ENCODE measurements at regions not wholly inside any gene's neighbourhood (a gene's known extent, or its start where the extent isn't known, plus 50 kb on each side); places are given as distances from the start of the nearest gene placed in this dataset.
A peak's percentile ranks its signal among the peaks of the same experiment; 100 is the strongest.
"Not testable (repeated sequence)": the region's sequence is repeated elsewhere in the genome, so short reads cannot be mapped to it uniquely, and the experiment has no call there.

- H3K27ac Mint-ChIP-seq: no peak overlapping the region
- no peak overlapping the region for H3K4me3 Mint-ChIP-seq
- H3K36me3 Mint-ChIP-seq: peaks cover 2% of the 10 kb centered on the region
- H3K9me3 Mint-ChIP-seq: no peaks in the 10 kb centered on the region
- H3K4me1 Mint-ChIP-seq: no peaks in the 10 kb centered on the region
- no peaks in the 10 kb centered on the region for H3K27me3 Mint-ChIP-seq
Observed at GRCh38 chr3:125645616-125646015, 50.3 kb upstream of the OSBPL11 start.

GRCh38 chr3:125646581-125646980, 51.3 kb upstream of the OSBPL11 start:
- no peaks in the 10 kb centered on the region for H3K27me3 Mint-ChIP-seq

GRCh38 chr3:125647318-125648014, 52.2 kb upstream of the OSBPL11 start:
- H3K4me3 Mint-ChIP-seq: no peak overlapping the region
- no peaks in the 10 kb centered on the region for H3K9me3 Mint-ChIP-seq
- H3K27ac Mint-ChIP-seq: peak overlapping the region in 1 of 3 donors; percentile 63
- H3K4me1 Mint-ChIP-seq: peaks cover 0 to 4% (median 0%) of the 10 kb centered on the region in 3 donors
- no peaks in the 10 kb centered on the region for H3K27me3 Mint-ChIP-seq
- H3K36me3 Mint-ChIP-seq: peaks cover 2% of the 10 kb centered on the region

More at GRCh38 chr3:125646581-125646980, 51.3 kb upstream of the OSBPL11 start:
- Mint-ChIP-seq H3K27ac (peak overlapping the region in 1 of 3 donors; percentile 14), H3K4me3 (no peak overlapping the region), H3K4me1 (peaks cover 0 to 4% (median 0%) of the 10 kb centered on the region in 3 donors), H3K9me3 (no peaks in the 10 kb centered on the region), H3K36me3 (peaks cover 2% of the 10 kb centered on the region)

- H3K9me3 Mint-ChIP-seq: no peaks in the 10 kb centered on the region
- no peaks in the 10 kb centered on the region for H3K27me3 Mint-ChIP-seq
- H3K4me1 Mint-ChIP-seq: peaks cover 0 to 4% (median 0%) of the 10 kb centered on the region in 3 donors
Observed at GRCh38 chr3:125651244-125651643, 55.9 kb upstream of the OSBPL11 start.

GRCh38 chr3:125652349-125652748, 57.1 kb upstream of the OSBPL11 start:
- H3K27ac Mint-ChIP-seq: peak overlapping the region in 1 of 3 donors; percentile 50
- H3K27me3 Mint-ChIP-seq: no peaks in the 10 kb centered on the region
- H3K36me3 Mint-ChIP-seq: peaks cover 2% of the 10 kb centered on the region
- no peak overlapping the region for H3K4me3 Mint-ChIP-seq
- peaks cover 0 to 4% (median 0%) of the 10 kb centered on the region in 3 donors for H3K4me1 Mint-ChIP-seq
- H3K9me3 Mint-ChIP-seq: no peaks in the 10 kb centered on the region

More at GRCh38 chr3:125651244-125651643, 55.9 kb upstream of the OSBPL11 start:
- Mint-ChIP-seq H3K27ac (no peak overlapping the region), H3K36me3 (peaks cover 2% of the 10 kb centered on the region), H3K4me3 (no peak overlapping the region)

GRCh38 chr3:125654526-125654925, 59.2 kb upstream of the OSBPL11 start:
- Mint-ChIP-seq H3K4me1 (peaks cover 0 to 4% (median 0%) of the 10 kb centered on the region in 3 donors), H3K36me3 (no peaks in the 10 kb centered on the region), H3K4me3 (no peak overlapping the region), H3K27me3 (no peaks in the 10 kb centered on the region), H3K9me3 (no peaks in the 10 kb centered on the region), H3K27ac (no peak overlapping the region)

GRCh38 chr3:125662675-125663074, 67.4 kb upstream of the OSBPL11 start:
- no peaks in the 10 kb centered on the region for H3K9me3 Mint-ChIP-seq
- H3K27ac Mint-ChIP-seq: no peak overlapping the region
- no peak overlapping the region for H3K4me3 Mint-ChIP-seq
- no peaks in the 10 kb centered on the region for H3K27me3 Mint-ChIP-seq
- no peaks in the 10 kb centered on the region for H3K4me1 Mint-ChIP-seq
- no peaks in the 10 kb centered on the region for H3K36me3 Mint-ChIP-seq

- Mint-ChIP-seq H3K9me3 (no peaks in the 10 kb centered on the region), H3K27ac (no peak overlapping the region), H3K4me1 (no peaks in the 10 kb centered on the region), H3K27me3 (peaks cover 2% of the 10 kb centered on the region), H3K4me3 (no peak overlapping the region), H3K36me3 (no peaks in the 10 kb centered on the region)
Observed at GRCh38 chr3:125670352-125670751, 75.1 kb upstream of the OSBPL11 start.

- peaks cover 2% of the 10 kb centered on the region for H3K27me3 Mint-ChIP-seq
Observed at GRCh38 chr3:125670945-125671344, 75.6 kb upstream of the OSBPL11 start.

GRCh38 chr3:125671461-125672243, 76.4 kb upstream of the OSBPL11 start:
- Mint-ChIP-seq H3K9me3 (no peaks in the 10 kb centered on the region), H3K36me3 (no peaks in the 10 kb centered on the region), H3K4me1 (no peaks in the 10 kb centered on the region), H3K27ac (no peak overlapping the region), H3K27me3 (peaks cover 2% of the 10 kb centered on the region), H3K4me3 (no peak overlapping the region)

More at GRCh38 chr3:125670945-125671344, 75.6 kb upstream of the OSBPL11 start:
- H3K4me1 Mint-ChIP-seq: no peaks in the 10 kb centered on the region
- no peaks in the 10 kb centered on the region for H3K9me3 Mint-ChIP-seq
- H3K36me3 Mint-ChIP-seq: no peaks in the 10 kb centered on the region
- peak overlapping the region in 1 of 4 donors; percentile 2 for H3K4me3 Mint-ChIP-seq
- no peak overlapping the region for H3K27ac Mint-ChIP-seq

- no peaks in the 10 kb centered on the region for H3K4me1 Mint-ChIP-seq
- H3K4me3 Mint-ChIP-seq: no peak overlapping the region
- no peak overlapping the region for H3K27ac Mint-ChIP-seq
- no peaks in the 10 kb centered on the region for H3K9me3 Mint-ChIP-seq
- peaks cover 2% of the 10 kb centered on the region for H3K36me3 Mint-ChIP-seq
- peaks cover 2% of the 10 kb centered on the region for H3K27me3 Mint-ChIP-seq
Observed at GRCh38 chr3:125675791-125676190, 80.5 kb upstream of the OSBPL11 start.

GRCh38 chr3:125679258-125679657, 84.0 kb upstream of the OSBPL11 start:
- H3K27me3 Mint-ChIP-seq: peaks cover 9% of the 10 kb centered on the region
- H3K36me3 Mint-ChIP-seq: peaks cover 2% of the 10 kb centered on the region
- no peak overlapping the region for H3K27ac Mint-ChIP-seq
- no peak overlapping the region for H3K4me3 Mint-ChIP-seq
- H3K9me3 Mint-ChIP-seq: no peaks in the 10 kb centered on the region
- H3K4me1 Mint-ChIP-seq: no peaks in the 10 kb centered on the region

- no peaks in the 10 kb centered on the region for H3K4me1 Mint-ChIP-seq
- no peak overlapping the region for H3K27ac Mint-ChIP-seq
- H3K27me3 Mint-ChIP-seq: peaks cover 11% of the 10 kb centered on the region
- no peaks in the 10 kb centered on the region for H3K9me3 Mint-ChIP-seq
- peaks cover 2% of the 10 kb centered on the region for H3K36me3 Mint-ChIP-seq
- H3K4me3 Mint-ChIP-seq: no peak overlapping the region
Observed at GRCh38 chr3:125681146-125681545, 85.8 kb upstream of the OSBPL11 start.

- H3K27me3 Mint-ChIP-seq: peaks cover 11% of the 10 kb centered on the region
- H3K4me1 Mint-ChIP-seq: not testable (repeated sequence)
Observed at GRCh38 chr3:125681906-125682305, 86.6 kb upstream of the OSBPL11 start.

GRCh38 chr3:125682610-125683009, 87.3 kb upstream of the OSBPL11 start:
- not testable (repeated sequence) for H3K9me3 Mint-ChIP-seq, H3K36me3 Mint-ChIP-seq, H3K4me3 Mint-ChIP-seq, H3K27ac Mint-ChIP-seq, H3K4me1 Mint-ChIP-seq
- H3K27me3 Mint-ChIP-seq: peaks cover 11% of the 10 kb centered on the region

More at GRCh38 chr3:125681906-125682305, 86.6 kb upstream of the OSBPL11 start:
- H3K27ac Mint-ChIP-seq, H3K36me3 Mint-ChIP-seq, H3K4me3 Mint-ChIP-seq, H3K9me3 Mint-ChIP-seq: not testable (repeated sequence)

Measured in IgD-negative memory B cell (primary cell).